ENCODE measurements at regions not wholly inside any gene's neighbourhood (a gene's known extent, or its start where the extent isn't known, plus 50 kb on each side); places are given as distances from the start of the nearest gene placed in this dataset.
A peak's percentile ranks its signal among the peaks of the same experiment; 100 is the strongest.

DNA sequence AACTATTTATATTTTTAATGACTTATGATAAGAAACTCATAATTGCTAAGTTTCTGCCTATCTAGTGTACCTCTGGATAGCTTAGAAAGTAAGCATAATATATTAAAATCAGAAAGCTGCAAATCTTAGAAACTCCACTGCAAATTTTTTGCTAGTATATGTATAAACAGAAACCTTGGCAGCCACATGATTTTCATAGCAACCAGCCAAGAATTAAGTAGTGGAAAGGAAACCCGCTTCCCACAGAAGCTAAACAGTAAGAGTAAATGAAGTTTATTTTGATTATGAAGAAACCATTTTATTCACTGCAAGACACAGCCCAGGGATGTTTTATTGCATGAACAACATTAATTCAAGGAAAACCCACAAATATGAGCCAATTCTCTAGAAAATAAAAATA, 872.5 kb upstream of the ADGRL3 start:
- DNase-seq (ENCODE audit: insufficient read length, low spot score, missing footprints), result no peak
- no peak overlapping the region for H3K4me3 ChIP-seq (ENCODE audit: insufficient read depth, low read length)

DNA sequence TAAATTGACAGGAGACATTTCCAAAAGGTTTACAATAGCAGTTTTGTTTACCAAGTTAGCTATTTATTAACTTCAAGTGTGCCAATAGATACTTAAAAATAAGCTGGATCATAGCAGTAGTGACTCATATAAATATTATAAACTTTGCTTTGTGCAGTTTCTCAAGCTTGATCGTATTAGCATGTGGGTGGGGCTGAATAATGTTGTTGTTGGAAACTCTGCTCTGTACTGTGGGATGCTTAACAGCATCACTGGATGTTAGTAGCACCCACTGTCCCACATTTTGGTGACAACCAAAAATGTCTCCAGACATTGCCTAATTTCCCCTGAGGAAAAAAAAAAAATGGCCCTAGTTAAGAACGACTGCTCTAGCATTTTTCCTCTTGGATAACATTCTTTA, 855.2 kb upstream of the ADGRL3 start:
- no peaks in the 10 kb centered on the region for H3K4me1 ChIP-seq (ENCODE audit: insufficient read depth, low read length)
- no peaks in the 10 kb centered on the region for H3K9me3 ChIP-seq (ENCODE audit: low read depth, low read length)
- DNase-seq (ENCODE audit: insufficient read length, low spot score, missing footprints), result no peak
- H3K27me3 ChIP-seq (ENCODE audit: insufficient read depth, low read length), result no peaks in the 10 kb centered on the region
- H2AFZ ChIP-seq (ENCODE audit: low read length), result no peak overlapping the region
- no peaks in the 10 kb centered on the region for H4K20me1 ChIP-seq (ENCODE audit: insufficient read depth, low read length)
- TF ChIP-seq, protein P1, sequence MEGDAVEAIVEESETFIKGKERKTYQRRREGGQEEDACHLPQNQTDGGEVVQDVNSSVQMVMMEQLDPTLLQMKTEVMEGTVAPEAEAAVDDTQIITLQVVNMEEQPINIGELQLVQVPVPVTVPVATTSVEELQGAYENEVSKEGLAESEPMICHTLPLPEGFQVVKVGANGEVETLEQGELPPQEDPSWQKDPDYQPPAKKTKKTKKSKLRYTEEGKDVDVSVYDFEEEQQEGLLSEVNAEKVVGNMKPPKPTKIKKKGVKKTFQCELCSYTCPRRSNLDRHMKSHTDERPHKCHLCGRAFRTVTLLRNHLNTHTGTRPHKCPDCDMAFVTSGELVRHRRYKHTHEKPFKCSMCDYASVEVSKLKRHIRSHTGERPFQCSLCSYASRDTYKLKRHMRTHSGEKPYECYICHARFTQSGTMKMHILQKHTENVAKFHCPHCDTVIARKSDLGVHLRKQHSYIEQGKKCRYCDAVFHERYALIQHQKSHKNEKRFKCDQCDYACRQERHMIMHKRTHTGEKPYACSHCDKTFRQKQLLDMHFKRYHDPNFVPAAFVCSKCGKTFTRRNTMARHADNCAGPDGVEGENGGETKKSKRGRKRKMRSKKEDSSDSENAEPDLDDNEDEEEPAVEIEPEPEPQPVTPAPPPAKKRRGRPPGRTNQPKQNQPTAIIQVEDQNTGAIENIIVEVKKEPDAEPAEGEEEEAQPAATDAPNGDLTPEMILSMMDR (IDR thresholded peaks at IDR 0.05; ENCODE audit: extremely low read depth, low read depth, low read length), result no peak
- H3K27ac ChIP-seq (ENCODE audit: low read depth, low read length), result no peak overlapping the region
- H3K36me3 ChIP-seq (ENCODE audit: insufficient read depth, low read length), result no peaks in the 10 kb centered on the region
- no peaks in the 10 kb centered on the region for H3K79me2 ChIP-seq (ENCODE audit: insufficient read depth, low read length)
- no peak overlapping the region for H3K4me2 ChIP-seq (ENCODE audit: insufficient read depth, low read length)
- H3K4me3 ChIP-seq (ENCODE audit: insufficient read depth, low read length), result no peak overlapping the region

More for the DNA sequence above, 872.5 kb upstream of the ADGRL3 start:
- Histone ChIP-seq H3K79me2 (ENCODE audit: insufficient read depth, low read length) (no peaks in the 10 kb centered on the region), H3K36me3 (ENCODE audit: insufficient read depth, low read length) (no peaks in the 10 kb centered on the region), H4K20me1 (ENCODE audit: insufficient read depth, low read length) (no peaks in the 10 kb centered on the region), H3K9me3 (ENCODE audit: low read depth, low read length) (no peaks in the 10 kb centered on the region), H2AFZ (ENCODE audit: low read length) (no peak overlapping the region), H3K4me2 (ENCODE audit: insufficient read depth, low read length) (no peak overlapping the region), H3K27me3 (ENCODE audit: insufficient read depth, low read length) (no peaks in the 10 kb centered on the region), H3K4me1 (ENCODE audit: insufficient read depth, low read length) (no peaks in the 10 kb centered on the region), H3K27ac (ENCODE audit: low read depth, low read length) (no peak overlapping the region)
- TF ChIP-seq, protein P1 (IDR thresholded peaks at IDR 0.05; ENCODE audit: extremely low read depth, low read depth, low read length), result no peak

DNA sequence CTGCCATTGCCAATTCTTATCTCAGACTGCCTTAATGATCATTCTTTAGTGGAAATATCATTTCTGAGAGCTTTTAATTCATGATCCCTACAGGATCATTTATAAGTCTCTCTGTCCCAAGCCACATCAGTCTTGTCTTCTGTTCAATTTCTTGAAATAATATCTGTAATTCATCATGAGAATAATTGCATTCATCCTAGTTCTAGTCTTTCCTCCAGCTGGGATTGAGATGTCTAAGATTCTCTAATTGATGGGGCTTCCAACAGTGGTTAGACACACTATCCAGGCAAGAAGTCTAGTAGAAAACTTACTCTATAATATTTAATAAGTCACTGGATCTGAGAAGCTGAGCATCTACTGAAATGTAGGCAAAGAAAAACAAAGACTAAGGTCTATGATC, 854.7 kb upstream of the ADGRL3 start:
- peak; percentile 0 for DNase-seq (ENCODE audit: insufficient read length, low spot score, missing footprints)
- Histone ChIP-seq H3K9me3 (ENCODE audit: low read depth, low read length) (no peaks in the 10 kb centered on the region), H3K27ac (ENCODE audit: low read depth, low read length) (no peak overlapping the region), H3K4me3 (ENCODE audit: insufficient read depth, low read length) (no peak overlapping the region), H3K79me2 (ENCODE audit: insufficient read depth, low read length) (no peaks in the 10 kb centered on the region), H4K20me1 (ENCODE audit: insufficient read depth, low read length) (no peaks in the 10 kb centered on the region), H3K4me2 (ENCODE audit: insufficient read depth, low read length) (no peak overlapping the region), H2AFZ (ENCODE audit: low read length) (no peak overlapping the region), H3K36me3 (ENCODE audit: insufficient read depth, low read length) (no peaks in the 10 kb centered on the region), H3K4me1 (ENCODE audit: insufficient read depth, low read length) (no peaks in the 10 kb centered on the region), H3K27me3 (ENCODE audit: insufficient read depth, low read length) (no peaks in the 10 kb centered on the region)
- TF ChIP-seq, protein P1 (IDR thresholded peaks at IDR 0.05; ENCODE audit: extremely low read depth, low read depth, low read length), result no peak

DNA sequence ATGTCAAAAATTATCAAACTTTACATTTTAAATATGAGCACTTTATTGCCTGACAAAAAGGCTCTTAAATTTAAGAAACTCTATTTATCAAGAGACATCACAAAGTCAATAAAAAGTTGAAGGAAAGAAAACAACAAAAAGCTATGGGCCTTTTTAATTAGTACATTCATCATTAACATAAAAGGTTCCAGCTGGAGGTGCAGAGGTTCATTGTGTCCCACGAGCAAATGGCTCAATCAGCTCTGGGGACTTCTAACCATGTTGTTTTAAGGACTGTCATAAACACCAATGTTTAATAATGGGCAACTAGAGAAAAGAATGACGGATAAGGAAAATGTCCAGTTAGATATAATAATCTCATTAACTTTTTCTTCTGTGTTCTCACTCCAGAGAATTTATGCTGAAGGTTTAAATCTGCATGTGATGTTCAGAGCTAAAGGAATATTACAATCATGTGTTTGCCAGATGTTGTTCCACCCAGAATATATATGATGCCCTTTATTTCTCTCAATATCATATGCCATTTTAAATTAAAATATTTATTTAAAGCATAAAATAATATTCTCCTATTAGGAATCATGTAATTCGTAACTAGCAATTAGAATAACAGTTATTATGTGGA, 840.3 kb upstream of the ADGRL3 start:
- Histone ChIP-seq H3K27me3 (ENCODE audit: insufficient read depth, low read length) (no peaks in the 10 kb centered on the region), H3K4me1 (ENCODE audit: insufficient read depth, low read length) (no peaks in the 10 kb centered on the region), H3K27ac (ENCODE audit: low read depth, low read length) (no peak overlapping the region), H3K36me3 (ENCODE audit: insufficient read depth, low read length) (no peaks in the 10 kb centered on the region), H3K9me3 (ENCODE audit: low read depth, low read length) (no peaks in the 10 kb centered on the region), H2AFZ (ENCODE audit: low read length) (no peak overlapping the region), H3K4me3 (ENCODE audit: insufficient read depth, low read length) (no peak overlapping the region), H3K79me2 (ENCODE audit: insufficient read depth, low read length) (no peaks in the 10 kb centered on the region), H4K20me1 (ENCODE audit: insufficient read depth, low read length) (no peaks in the 10 kb centered on the region), H3K4me2 (ENCODE audit: insufficient read depth, low read length) (no peak overlapping the region)
- no peak for DNase-seq (ENCODE audit: insufficient read length, low spot score, missing footprints)
- TF ChIP-seq, protein P1 (IDR thresholded peaks at IDR 0.05; ENCODE audit: extremely low read depth, low read depth, low read length), result no peak

Data from osteoblast (primary cell).